ENCODE measurements at regions not wholly inside any gene's neighbourhood (a gene's known extent, or its start where the extent isn't known, plus 50 kb on each side); places are given as distances from the start of the nearest gene placed in this dataset.

DNA sequence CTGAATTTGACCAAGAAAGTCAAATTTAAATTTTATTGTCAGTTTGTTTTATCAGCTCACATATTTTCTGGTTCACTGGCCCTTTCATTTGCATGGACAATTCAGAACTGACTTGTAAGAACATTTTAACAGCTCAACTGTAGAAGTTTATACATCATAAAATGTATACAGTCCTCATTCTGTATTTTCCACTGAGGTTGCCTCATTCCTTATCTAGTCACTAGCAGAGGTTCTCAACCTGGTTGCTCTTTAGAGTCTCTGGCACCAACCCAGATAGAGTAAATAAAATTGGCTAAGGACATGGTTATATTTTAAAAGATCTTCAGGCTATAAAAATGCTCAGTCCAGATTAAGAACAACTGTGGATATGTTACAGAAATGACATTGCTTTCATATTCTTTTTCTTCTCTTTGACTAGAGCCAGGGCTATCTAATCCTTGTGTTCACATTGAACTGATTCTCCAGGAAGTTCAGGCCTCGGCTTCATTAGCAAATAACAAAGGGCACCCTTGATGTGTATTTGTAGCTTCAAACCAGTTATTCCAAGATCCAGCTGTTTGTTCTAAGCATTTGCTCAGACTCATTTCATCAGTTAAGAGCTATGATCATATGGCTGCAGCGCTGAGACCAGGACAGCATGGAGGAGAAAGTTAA is 782.5 kb downstream of the ETS1 start:
- H3K4me3 ChIP-seq (ENCODE audit: low read length) = no peak overlapping the region
- no peak overlapping the region for H3K9ac ChIP-seq (ENCODE audit: low read length)
- H3K27ac ChIP-seq (ENCODE audit: low read length) = no peak overlapping the region
- H3K9me3 ChIP-seq (ENCODE audit: insufficient read depth, low read length) = no peaks in the 10 kb centered on the region
- H3K4me2 ChIP-seq (ENCODE audit: low read length) = no peak overlapping the region
- no peaks in the 10 kb centered on the region for H3K79me2 ChIP-seq (ENCODE audit: low read length)
- H3K4me1 ChIP-seq (ENCODE audit: low read length) = no peaks in the 10 kb centered on the region
- no peaks in the 10 kb centered on the region for H4K20me1 ChIP-seq (ENCODE audit: insufficient read depth, low read length)
- H2AFZ ChIP-seq (ENCODE audit: low read depth, low read length) = no peak overlapping the region
- H3K27me3 ChIP-seq (ENCODE audit: low read depth, low read length) = no peaks in the 10 kb centered on the region
- no peak for TF ChIP-seq CTCF (IDR thresholded peaks at IDR 0.05; ENCODE audit: low read depth, low read length)
- no peak for TF ChIP-seq EZH2phosphoT487 (IDR thresholded peaks at IDR 0.05; ENCODE audit: low read depth)
- no peaks in the 10 kb centered on the region for H3K36me3 ChIP-seq (replicated peaks; ENCODE audit: low read depth, low read length)

DNA sequence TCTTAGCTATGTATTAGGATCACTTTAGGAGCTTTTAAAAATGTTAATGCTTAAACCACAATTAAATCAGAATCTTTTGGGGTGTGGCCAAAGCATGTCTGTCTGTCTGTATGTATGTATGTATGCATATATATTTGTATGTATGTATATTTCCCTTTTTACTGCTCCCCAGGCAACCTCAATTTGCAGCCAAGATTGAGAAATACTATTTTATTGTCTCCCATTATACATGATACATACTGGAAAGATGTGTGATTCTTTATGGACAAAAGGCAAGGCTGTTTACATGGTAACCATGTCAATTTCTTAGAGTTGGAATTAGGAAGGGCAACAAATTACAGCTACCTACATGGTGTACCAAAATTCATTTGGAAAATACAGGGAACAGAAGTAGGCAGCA is 783.6 kb downstream of the ETS1 start:
- Histone ChIP-seq H3K79me2 (ENCODE audit: low read length) (no peaks in the 10 kb centered on the region), H3K4me1 (ENCODE audit: low read length) (no peaks in the 10 kb centered on the region), H3K4me2 (ENCODE audit: low read length) (no peak overlapping the region), H3K9ac (ENCODE audit: low read length) (no peak overlapping the region), H4K20me1 (ENCODE audit: insufficient read depth, low read length) (no peaks in the 10 kb centered on the region), H3K9me3 (ENCODE audit: insufficient read depth, low read length) (no peaks in the 10 kb centered on the region), H3K27ac (ENCODE audit: low read length) (no peak overlapping the region), H2AFZ (ENCODE audit: low read depth, low read length) (no peak overlapping the region), H3K36me3 (replicated peaks; ENCODE audit: low read depth, low read length) (no peaks in the 10 kb centered on the region), H3K4me3 (ENCODE audit: low read length) (no peak overlapping the region), H3K27me3 (ENCODE audit: low read depth, low read length) (no peaks in the 10 kb centered on the region)
- TF ChIP-seq CTCF (IDR thresholded peaks at IDR 0.05; ENCODE audit: low read depth, low read length) = no peak
- TF ChIP-seq EZH2phosphoT487 (IDR thresholded peaks at IDR 0.05; ENCODE audit: low read depth) = no peak

- Histone ChIP-seq H3K9ac (ENCODE audit: low read length) (no peak overlapping the region), H3K9me3 (ENCODE audit: insufficient read depth, low read length) (no peaks in the 10 kb centered on the region), H3K36me3 (replicated peaks; ENCODE audit: low read depth, low read length) (no peaks in the 10 kb centered on the region), H3K79me2 (ENCODE audit: low read length) (no peaks in the 10 kb centered on the region), H2AFZ (ENCODE audit: low read depth, low read length) (no peak overlapping the region), H3K27me3 (ENCODE audit: low read depth, low read length) (no peaks in the 10 kb centered on the region), H4K20me1 (ENCODE audit: insufficient read depth, low read length) (no peaks in the 10 kb centered on the region), H3K4me2 (ENCODE audit: low read length) (no peak overlapping the region), H3K27ac (ENCODE audit: low read length) (no peak overlapping the region), H3K4me1 (ENCODE audit: low read length) (no peaks in the 10 kb centered on the region), H3K4me3 (ENCODE audit: low read length) (no peak overlapping the region)
- TF ChIP-seq CTCF (IDR thresholded peaks at IDR 0.05; ENCODE audit: low read depth, low read length) (no peak), EZH2phosphoT487 (IDR thresholded peaks at IDR 0.05; ENCODE audit: low read depth) (no peak)
Measured at GRCh38 chr11:127800989-127801688, 786.2 kb downstream of the ETS1 start.

GRCh38 chr11:127795326-127795725 is 792.0 kb downstream of the ETS1 start:
- Histone ChIP-seq H3K4me3 (ENCODE audit: low read length) (no peak overlapping the region), H3K27ac (ENCODE audit: low read length) (no peak overlapping the region), H3K9ac (ENCODE audit: low read length) (no peak overlapping the region), H2AFZ (ENCODE audit: low read depth, low read length) (no peak overlapping the region), H3K4me2 (ENCODE audit: low read length) (no peak overlapping the region), H3K79me2 (ENCODE audit: low read length) (no peaks in the 10 kb centered on the region), H3K9me3 (ENCODE audit: insufficient read depth, low read length) (no peaks in the 10 kb centered on the region), H3K27me3 (ENCODE audit: low read depth, low read length) (no peaks in the 10 kb centered on the region), H4K20me1 (ENCODE audit: insufficient read depth, low read length) (no peaks in the 10 kb centered on the region), H3K36me3 (replicated peaks; ENCODE audit: low read depth, low read length) (no peaks in the 10 kb centered on the region), H3K4me1 (ENCODE audit: low read length) (no peaks in the 10 kb centered on the region)
- TF ChIP-seq EZH2phosphoT487 (IDR thresholded peaks at IDR 0.05; ENCODE audit: low read depth) (no peak), CTCF (IDR thresholded peaks at IDR 0.05; ENCODE audit: low read depth, low read length) (no peak)

Measured in OCI-LY3 (cell line).